H9 (cell line): ENCODE measurements at regions not wholly inside any gene's neighbourhood (a gene's known extent, or its start where the extent isn't known, plus 50 kb on each side); places are given as distances from the start of the nearest gene placed in this dataset.
"Not testable (repeated sequence)": the region's sequence is repeated elsewhere in the genome, so short reads cannot be mapped to it uniquely, and the experiment has no call there.

Experiments used
- DNase-seq: peaks from one replicate; pipeline ENCODE4 v3.0.0-alpha.2; 2017
- H2AFZ ChIP-seq: one replicate; pipeline ENCODE4 v1.6.1; 2013; ENCODE audit warnings: mild to moderate bottlenecking, low read length, control low read depth, moderate library complexity
- H2AK5ac ChIP-seq: 2 replicates; pipeline ENCODE4 v1.6.1; 2013; ENCODE audit warnings: low read length, control low read depth, mixed read lengths; ENCODE audit not compliant: insufficient read length
- H2BK120ac ChIP-seq: one replicate; pipeline ENCODE4 v1.6.1; 2013; ENCODE audit warnings: low read depth, mild to moderate bottlenecking, low read length, control low read depth, inconsistent platforms; ENCODE audit not compliant: poor library complexity, severe bottlenecking
- H2BK12ac ChIP-seq: 2 replicates; pipeline ENCODE4 v1.6.1; 2013; ENCODE audit warnings: low read length, control low read depth, mixed read lengths, low read depth; ENCODE audit not compliant: insufficient read length
- H2BK15ac ChIP-seq: 2 replicates; pipeline ENCODE4 v1.6.1; 2013; ENCODE audit warnings: low read depth, low read length, control low read depth
- H2BK20ac ChIP-seq: one replicate; pipeline ENCODE4 v1.6.1; 2013; ENCODE audit warnings: low read depth, mild to moderate bottlenecking, low read length, control low read depth, inconsistent platforms; ENCODE audit not compliant: poor library complexity, severe bottlenecking
- H2BK5ac ChIP-seq: 2 replicates; pipeline ENCODE4 v1.6.1; 2013; ENCODE audit warnings: low read length, control low read depth, mixed read lengths; ENCODE audit not compliant: insufficient read length
- H3K14ac ChIP-seq: 2 replicates; pipeline ENCODE4 v1.6.1; 2013; ENCODE audit warnings: low read length, control low read depth; ENCODE audit not compliant: insufficient read depth
- H3K18ac ChIP-seq: 2 replicates; pipeline ENCODE4 v1.6.1; 2013; ENCODE audit warnings: low read depth, mild to moderate bottlenecking, mixed read lengths, low read length, control low read depth; ENCODE audit not compliant: insufficient read length
- H3K23ac ChIP-seq: 2 replicates; pipeline ENCODE4 v1.6.1; 2013; ENCODE audit warnings: low read length, control low read depth, mixed read lengths, low read depth; ENCODE audit not compliant: insufficient read length
- H3K23me2 ChIP-seq: 2 replicates; pipeline ENCODE4 v1.6.1; 2013; ENCODE audit warnings: low read depth, mild to moderate bottlenecking, mixed read lengths, low read length, control low read depth; ENCODE audit not compliant: insufficient read length, poor library complexity, severe bottlenecking
- H3K27ac ChIP-seq: 2 replicates; pipeline ENCODE4 v1.5.1; 2013; ENCODE audit warnings: low read length, control low read depth, mixed read lengths, low read depth; ENCODE audit not compliant: insufficient read length
- H3K27me3 ChIP-seq: 2 replicates; pipeline ENCODE4 v1.6.1; 2013; ENCODE audit warnings: low read length, control low read depth, inconsistent platforms; ENCODE audit not compliant: insufficient read depth
- H3K4ac ChIP-seq: 2 replicates; pipeline ENCODE4 v1.6.1; 2013; ENCODE audit warnings: low read depth, mild to moderate bottlenecking, control low read depth, inconsistent platforms, low read length, moderate library complexity
- H3K4me1 ChIP-seq: 2 replicates; pipeline ENCODE4 v1.6.1; 2013; ENCODE audit warnings: low read length, control low read depth, inconsistent platforms; ENCODE audit not compliant: insufficient read depth
- H3K4me2 ChIP-seq: 2 replicates; pipeline ENCODE4 v1.6.1; 2013; ENCODE audit warnings: low read length, control low read depth, mixed read lengths; ENCODE audit not compliant: insufficient read length, insufficient read depth
- H3K56ac ChIP-seq: 2 replicates; pipeline ENCODE4 v1.6.1; 2013; ENCODE audit warnings: low read depth, mild to moderate bottlenecking, mixed read lengths, low read length, control low read depth; ENCODE audit not compliant: insufficient read length
- H3K79me1 ChIP-seq: 2 replicates; pipeline ENCODE4 v1.6.1; 2013; ENCODE audit warnings: low read depth, mild to moderate bottlenecking, moderate library complexity, low read length, control low read depth, inconsistent platforms; ENCODE audit not compliant: insufficient read depth, poor library complexity, severe bottlenecking
- H3K79me2 ChIP-seq: 2 replicates; pipeline ENCODE4 v1.6.1; 2013; ENCODE audit warnings: low read length, control low read depth, inconsistent platforms; ENCODE audit not compliant: insufficient read depth
- H3K9ac ChIP-seq: 2 replicates; pipeline ENCODE4 v1.6.1; 2013; ENCODE audit warnings: low read length, control low read depth, mixed read lengths; ENCODE audit not compliant: insufficient read length; ENCODE audit errors: extremely low read depth
- H3K9me3 ChIP-seq: one replicate; pipeline ENCODE4 v1.6.1; 2013; ENCODE audit warnings: low read depth, low read length, inconsistent platforms; ENCODE audit not compliant: control insufficient read depth
- H3T11ph ChIP-seq: one replicate; pipeline ENCODE4 v1.6.1; 2013; ENCODE audit warnings: mild to moderate bottlenecking, low read length, control low read depth, inconsistent platforms
- H4K20me1 ChIP-seq: one replicate; pipeline ENCODE4 v1.6.1; 2013; ENCODE audit not compliant: control insufficient read depth, insufficient read length, insufficient read depth
- H4K5ac ChIP-seq: 2 replicates; pipeline ENCODE4 v1.6.1; 2013; ENCODE audit warnings: low read depth, mild to moderate bottlenecking, mixed read lengths, low read length, control low read depth; ENCODE audit not compliant: insufficient read length
- H4K8ac ChIP-seq: replicated peaks from 2 replicates; pipeline ENCODE4 v1.6.1; 2013; ENCODE audit warnings: low read length, control low read depth, mixed read lengths, low read depth; ENCODE audit not compliant: insufficient read length
- H4K91ac ChIP-seq: 2 replicates; pipeline ENCODE4 v1.6.1; 2013; ENCODE audit warnings: low read depth, mild to moderate bottlenecking, moderate library complexity, mixed read lengths, low read length, control low read depth; ENCODE audit not compliant: insufficient read length
- H3K27ac Mint-ChIP-seq, 3 experiments: 2 replicates in 2 of 3; 3 replicates in 1 of 3; pipeline ENCODE4 v1.8.0; 2020 to 2021; ENCODE audit warnings: mixed read lengths in 3 of 3, mild to moderate bottlenecking in 1 of 3, moderate library complexity in 1 of 3
- H3K27me3 Mint-ChIP-seq: 2 replicates; pipeline ENCODE4 v1.8.0; 2021; ENCODE audit warnings: low read depth, mild to moderate bottlenecking, moderate library complexity, mixed read lengths
- H3K36me3 Mint-ChIP-seq, 3 experiments: 2 replicates in 2 of 3; 3 replicates in 1 of 3; pipeline ENCODE4 v1.8.0; 2020 to 2021; ENCODE audit warnings: low read depth in 3 of 3, mixed read lengths in 3 of 3; ENCODE audit not compliant: insufficient read depth in 1 of 3
- H3K4me1 Mint-ChIP-seq, 2 experiments: 2 replicates each; pipeline ENCODE4 v1.8.0; 2020; ENCODE audit warnings: mixed read lengths in 2 of 2
- H3K4me3 Mint-ChIP-seq, 2 experiments: 2 replicates in 1 of 2; 3 replicates in 1 of 2; pipeline ENCODE4 v1.8.0; 2020 to 2021; ENCODE audit warnings: mild to moderate bottlenecking in 2 of 2, mixed read lengths in 2 of 2, moderate library complexity in 1 of 2
- H3K9me3 Mint-ChIP-seq, 2 experiments: 2 replicates in 1 of 2; 3 replicates in 1 of 2; pipeline ENCODE4 v1.8.0; 2020; ENCODE audit warnings: mild to moderate bottlenecking in 2 of 2, mixed read lengths in 2 of 2, moderate library complexity in 1 of 2
- WGBS: extraction: QIAGEN DNeasy Blood & Tissue Kit; methylation state at CpG from one replicate; pipeline ENCODE4 v1.1.7; 2013; ENCODE audit warnings: missing lambda C conversion rate, low lambda C conversion rate, mixed read lengths; ENCODE audit not compliant: insufficient read length; ENCODE audit errors: extremely low coverage; 5-methylcytosine and 5-hydroxymethylcytosine counted together

GRCh38 chr4:189703000-189703399 is 237.7 kb upstream of the FRG1 start:
- H2AFZ ChIP-seq, H2AK5ac ChIP-seq, H4K91ac ChIP-seq, H3K4ac ChIP-seq, H3K9ac ChIP-seq, H4K5ac ChIP-seq, H2BK12ac ChIP-seq, H4K20me1 ChIP-seq, H3K27me3 Mint-ChIP-seq, H3K23me2 ChIP-seq, H3K4me1 Mint-ChIP-seq, H4K8ac ChIP-seq, H3K4me2 ChIP-seq, DNase-seq, H3K14ac ChIP-seq, H3K18ac ChIP-seq, H2BK15ac ChIP-seq, H2BK5ac ChIP-seq, H2BK120ac ChIP-seq, H3K23ac ChIP-seq, H3K27me3 ChIP-seq, H3K4me1 ChIP-seq, H3K79me1 ChIP-seq, H3K4me3 Mint-ChIP-seq, H3K56ac ChIP-seq, H2BK20ac ChIP-seq, H3K9me3 ChIP-seq, H3T11ph ChIP-seq, H3K27ac Mint-ChIP-seq, H3K36me3 Mint-ChIP-seq, H3K27ac ChIP-seq, H3K79me2 ChIP-seq: not testable (repeated sequence)
- no CpG with 5 or more reads among the region's 3 CpGs for WGBS
- H3K9me3 Mint-ChIP-seq = peaks cover 11 to 25% of the 10 kb centered on the region in 2 experiments

- H3T11ph ChIP-seq, H2BK5ac ChIP-seq, H3K4ac ChIP-seq, H3K9ac ChIP-seq, H2BK12ac ChIP-seq, H3K4me1 Mint-ChIP-seq, H4K20me1 ChIP-seq, H2BK20ac ChIP-seq, H2BK120ac ChIP-seq, H4K8ac ChIP-seq, H3K23ac ChIP-seq, H4K5ac ChIP-seq, H4K91ac ChIP-seq, H2BK15ac ChIP-seq, H3K4me3 Mint-ChIP-seq, H3K79me1 ChIP-seq, DNase-seq, H3K23me2 ChIP-seq, H2AFZ ChIP-seq, H3K27ac ChIP-seq, H3K27me3 Mint-ChIP-seq, H3K79me2 ChIP-seq, H3K56ac ChIP-seq, H3K14ac ChIP-seq, H3K4me1 ChIP-seq, H3K36me3 Mint-ChIP-seq, H3K9me3 ChIP-seq, H3K4me2 ChIP-seq, H2AK5ac ChIP-seq, H3K18ac ChIP-seq, H3K27ac Mint-ChIP-seq, H3K27me3 ChIP-seq: not testable (repeated sequence)
- no CpG with 5 or more reads among the region's 4 CpGs for WGBS
- peaks cover 26 to 53% of the 10 kb centered on the region in 2 experiments for H3K9me3 Mint-ChIP-seq
Observed at GRCh38 chr4:189706821-189707220, 233.9 kb upstream of the FRG1 start.
